GM23338 (cell line): ENCODE measurements at regions not wholly inside any gene's neighbourhood (a gene's known extent, or its start where the extent isn't known, plus 50 kb on each side); places are given as distances from the start of the nearest gene placed in this dataset.

Experiments used
- ATAC-seq: fragments of 200-7000 bp; cut with Tn5 transposase; 3 replicates; pipeline ENCODE4 v1.9.1; 2020
- DNase-seq: peaks from one replicate; pipeline ENCODE4 v3.0.0-alpha.2; 2015; ENCODE audit warnings: low spot score
- H2AFZ ChIP-seq: fragments of 200-600 bp; sonication (generic); 2 replicates; pipeline ENCODE4 v1.8.0; 2016; ENCODE audit warnings: antibody characterized with exemption, mild to moderate bottlenecking, moderate library complexity
- H3F3A ChIP-seq: fragments of 200-600 bp; sonication (generic); replicated peaks from 2 replicates; pipeline ENCODE4 v1.8.0; 2017; ENCODE audit warnings: antibody characterized with exemption, mixed run types, low read depth
- H3K27ac ChIP-seq: fragments of 200-600 bp; sonication (generic); 2 replicates; pipeline ENCODE4 v1.6.1; 2016; ENCODE audit warnings: low read depth
- H3K27me3 ChIP-seq: fragments of 200-600 bp; sonication (generic); 2 replicates; pipeline ENCODE4 v1.8.0; 2016; ENCODE audit warnings: mild to moderate bottlenecking, mixed run types, moderate library complexity; ENCODE audit not compliant: insufficient read depth
- H3K36me3 ChIP-seq: fragments of 200-600 bp; sonication (generic); 2 replicates; pipeline ENCODE4 v1.8.0; 2016; ENCODE audit warnings: mild to moderate bottlenecking; ENCODE audit not compliant: insufficient read depth
- H3K4me1 ChIP-seq: fragments of 200-600 bp; sonication (generic); 2 replicates; pipeline ENCODE4 v1.8.0; 2016; ENCODE audit warnings: mild to moderate bottlenecking, moderate library complexity; ENCODE audit not compliant: insufficient read depth
- H3K4me2 ChIP-seq: fragments of 200-600 bp; sonication (generic); 2 replicates; pipeline ENCODE4 v1.7.1; 2017; ENCODE audit warnings: mixed run types
- H3K4me3 ChIP-seq: fragments of 200-600 bp; sonication (generic); 2 replicates; pipeline ENCODE4 v1.6.1; 2016; ENCODE audit warnings: mixed run types
- H3K79me2 ChIP-seq: fragments of 200-600 bp; sonication (generic); replicated peaks from 2 replicates; pipeline ENCODE4 v1.8.0; 2017; ENCODE audit warnings: mild to moderate bottlenecking; ENCODE audit not compliant: insufficient read depth
- H3K9me2 ChIP-seq: fragments of 200-600 bp; sonication (generic); 2 replicates; pipeline ENCODE4 v1.8.0; 2017; ENCODE audit not compliant: insufficient read depth
- H4K20me1 ChIP-seq: fragments of 200-600 bp; sonication (generic); replicated peaks from 2 replicates; pipeline ENCODE4 v1.8.0; 2017; ENCODE audit warnings: mild to moderate bottlenecking; ENCODE audit not compliant: insufficient read depth
- H3K27ac Mint-ChIP-seq: 2 replicates; pipeline ENCODE4 v1.8.0; 2020; ENCODE audit warnings: inconsistent platforms, mild to moderate bottlenecking, moderate library complexity, mixed read lengths
- H3K27me3 Mint-ChIP-seq: 3 replicates; pipeline ENCODE4 v1.8.0; 2022; ENCODE audit warnings: low read depth, mild to moderate bottlenecking, moderate library complexity, mixed read lengths, inconsistent platforms; ENCODE audit not compliant: insufficient read depth, poor library complexity
- H3K36me3 Mint-ChIP-seq: 3 replicates; pipeline ENCODE4 v1.8.0; 2021; ENCODE audit warnings: low read depth, mild to moderate bottlenecking, inconsistent platforms, moderate library complexity, mixed read lengths
- H3K4me1 Mint-ChIP-seq: 3 replicates; pipeline ENCODE4 v1.8.0; 2020; ENCODE audit warnings: mild to moderate bottlenecking, inconsistent platforms, mixed read lengths
- H3K4me3 Mint-ChIP-seq: 3 replicates; pipeline ENCODE4 v1.8.0; 2021; ENCODE audit warnings: moderate library complexity, mild to moderate bottlenecking, inconsistent platforms, mixed read lengths
- H3K9me3 Mint-ChIP-seq: 3 replicates; pipeline ENCODE4 v1.8.0; 2020; ENCODE audit warnings: moderate library complexity, mild to moderate bottlenecking, inconsistent platforms, mixed read lengths
- CREB1 ChIP-seq: fragments of 250-450 bp; sonication (Bioruptor Pico); IDR thresholded peaks from 2 replicates; pipeline ENCODE4 v1.5.0; 2020; ENCODE audit warnings: low read depth, mild to moderate bottlenecking, moderate library complexity
- POLR2AphosphoS5 ChIP-seq: IDR thresholded peaks from 2 replicates; pipeline ENCODE4 v1.6.1; 2016; ENCODE audit warnings: antibody characterized with exemption, low read depth
- ZNF114 ChIP-seq: fragments of 250-450 bp; sonication (Bioruptor Pico); IDR thresholded peaks from 2 replicates; pipeline ENCODE4 v1.5.0; 2020; ENCODE audit warnings: mild to moderate bottlenecking, moderate library complexity
- ZNF331 ChIP-seq: fragments of 250-450 bp; sonication (Bioruptor Pico); IDR thresholded peaks from 2 replicates; pipeline ENCODE4 v1.5.0; 2020; ENCODE audit warnings: low read depth, mild to moderate bottlenecking, moderate library complexity
- ZNF462 ChIP-seq: fragments of 250-450 bp; sonication (Bioruptor Pico); IDR thresholded peaks from 2 replicates; pipeline ENCODE4 v1.5.0; 2020; ENCODE audit warnings: mild to moderate bottlenecking, moderate library complexity

- Mint-ChIP-seq H3K27ac (no peak overlapping the region), H3K4me3 (no peak overlapping the region), H3K9me3 (no peaks in the 10 kb centered on the region), H3K27me3 (peaks cover 2% of the 10 kb centered on the region), H3K4me1 (no peaks in the 10 kb centered on the region; the same call in 2 of the 3 replicates), H3K36me3 (no peaks in the 10 kb centered on the region)
- Histone ChIP-seq H3K27ac (no peak overlapping the region), H3K4me2 (no peak overlapping the region), H3K27me3 (no peaks in the 10 kb centered on the region), H3F3A (no peaks in the 10 kb centered on the region), H4K20me1 (no peaks in the 10 kb centered on the region), H3K9me2 (0 out of 2 replicates have a peak, but pooled peaks cover 3% of the 10 kb centered on the region), H3K4me1 (no peaks in the 10 kb centered on the region), H2AFZ (no peak overlapping the region), H3K4me3 (no peak overlapping the region), H3K79me2 (no peaks in the 10 kb centered on the region), H3K36me3 (no peaks in the 10 kb centered on the region; the same call in 1 of the 2 replicates)
- ATAC-seq = no peak
- no peak for TF ChIP-seq ZNF462 (CRISPR knock-in tag)
- TF ChIP-seq ZNF331 (CRISPR knock-in tag) = no peak
- DNase-seq = no peak
These were observed 508.4 kb downstream of the CDH26 start for GRCh38 chr20:60466687-60467022.

- DNase-seq = no peak
- Histone ChIP-seq H3K4me1 (no peaks in the 10 kb centered on the region), H3K79me2 (no peaks in the 10 kb centered on the region), H3K4me3 (no peak overlapping the region), H3F3A (no peaks in the 10 kb centered on the region), H3K36me3 (no peaks in the 10 kb centered on the region; the same call in 1 of the 2 replicates), H3K27me3 (no peaks in the 10 kb centered on the region), H3K9me2 (0 out of 2 replicates have a peak, but pooled peaks cover 3% of the 10 kb centered on the region), H2AFZ (no peak overlapping the region), H3K4me2 (no peak overlapping the region), H4K20me1 (no peaks in the 10 kb centered on the region), H3K27ac (no peak overlapping the region)
- TF ChIP-seq ZNF114 (CRISPR knock-in tag) = no peak
- TF ChIP-seq CREB1 = no peak
- TF ChIP-seq POLR2AphosphoS5 = no peak
- no peak for ATAC-seq
- H3K9me3 Mint-ChIP-seq = no peaks in the 10 kb centered on the region
- peaks cover 2% of the 10 kb centered on the region for H3K27me3 Mint-ChIP-seq
- H3K4me1 Mint-ChIP-seq = no peaks in the 10 kb centered on the region; the same call in 2 of the 3 replicates
- no peak overlapping the region for H3K4me3 Mint-ChIP-seq
- no peaks in the 10 kb centered on the region for H3K36me3 Mint-ChIP-seq
- no peak overlapping the region for H3K27ac Mint-ChIP-seq
These were observed 508.9 kb downstream of the CDH26 start for GRCh38 chr20:60467078-60467477.
